CD4-positive, alpha-beta T cell treated with Interleukin-15 for 4 hours (primary cell): ENCODE measurements at regions not wholly inside any gene's neighbourhood (a gene's known extent, or its start where the extent isn't known, plus 50 kb on each side); places are given as distances from the start of the nearest gene placed in this dataset.
"Not testable (repeated sequence)": the region's sequence is repeated elsewhere in the genome, so short reads cannot be mapped to it uniquely, and the experiment has no call there.

Experiments
- DNase-seq: peaks from one replicate; pipeline ENCODE4 v3.0.0-alpha.2; 2020; ENCODE audit warnings: low spot score

DNA sequence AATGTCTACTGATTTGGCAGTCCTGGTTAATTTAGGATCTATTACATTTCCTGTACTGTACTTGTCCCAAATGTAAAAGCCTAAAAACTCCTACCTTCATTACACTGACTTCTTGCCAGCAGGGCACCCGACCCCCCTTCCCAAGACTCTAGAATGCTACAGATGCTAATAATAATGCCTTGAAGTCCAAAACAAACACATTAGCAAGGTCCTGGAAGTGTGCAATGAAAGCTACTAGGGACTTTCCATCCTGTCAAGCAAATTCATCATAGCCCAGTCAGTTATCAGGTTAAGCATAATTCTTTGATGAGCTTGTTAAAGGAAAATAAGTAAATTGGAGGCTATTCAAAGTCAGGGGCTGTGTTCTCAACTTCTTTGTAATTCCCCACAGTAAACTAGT lies 115.3 kb upstream of the RBBP8 start:
- no peak for DNase-seq

DNA sequence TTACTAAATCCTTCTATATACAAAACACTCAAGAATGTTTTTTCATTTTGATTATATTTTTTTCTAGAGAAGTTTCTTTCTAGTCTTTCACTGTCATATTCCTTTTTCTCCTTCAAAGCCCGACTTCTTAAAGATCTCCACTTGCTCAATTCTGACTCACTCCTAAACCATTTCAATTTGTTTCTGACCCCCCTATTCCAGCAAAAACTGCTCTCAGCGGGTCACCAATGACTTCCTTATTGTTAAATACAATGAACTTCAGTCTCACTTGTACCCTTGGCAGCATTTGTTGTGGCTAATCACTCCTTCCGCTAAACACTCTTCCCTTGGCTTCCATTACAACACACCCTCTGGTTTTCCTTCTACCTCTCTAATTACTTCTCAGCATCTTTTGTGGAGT lies 111.1 kb upstream of the RBBP8 start:
- DNase-seq, result no peak

DNA sequence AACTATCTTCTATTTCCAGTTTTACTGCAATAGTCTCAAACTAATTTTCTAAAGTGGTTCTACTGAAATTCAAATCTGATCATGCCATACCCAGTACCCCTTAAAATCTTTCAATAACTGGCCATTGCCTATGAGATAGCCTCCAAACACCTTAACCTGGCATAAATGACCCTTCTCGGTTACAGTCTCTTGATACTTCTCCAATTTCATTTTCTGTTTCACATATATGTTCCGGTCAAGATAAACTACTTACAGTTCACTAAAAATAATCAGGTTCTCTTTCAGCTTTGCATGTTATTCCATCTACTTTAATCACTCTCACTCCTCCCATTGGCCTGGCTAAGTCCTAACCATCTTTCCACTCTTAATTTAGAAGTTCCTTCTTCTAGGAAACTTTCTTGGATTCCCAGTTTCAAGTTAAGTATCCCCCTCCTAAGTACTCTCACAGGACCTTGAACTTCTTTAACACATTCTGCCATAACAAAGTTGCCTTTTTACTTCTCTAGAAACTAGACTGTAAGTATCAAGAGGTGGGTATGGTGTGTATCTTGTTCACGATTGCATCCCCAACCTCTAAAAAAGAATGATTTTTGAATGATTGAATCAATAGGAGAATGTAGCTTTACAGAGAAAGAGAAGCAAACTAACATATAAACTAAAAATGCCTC lies 110.2 kb upstream of the RBBP8 start:
- no peak for DNase-seq

- DNase-seq, result no peak
Measured at GRCh38 chr18:22826726-22827125, 106.4 kb upstream of the RBBP8 start.

DNA sequence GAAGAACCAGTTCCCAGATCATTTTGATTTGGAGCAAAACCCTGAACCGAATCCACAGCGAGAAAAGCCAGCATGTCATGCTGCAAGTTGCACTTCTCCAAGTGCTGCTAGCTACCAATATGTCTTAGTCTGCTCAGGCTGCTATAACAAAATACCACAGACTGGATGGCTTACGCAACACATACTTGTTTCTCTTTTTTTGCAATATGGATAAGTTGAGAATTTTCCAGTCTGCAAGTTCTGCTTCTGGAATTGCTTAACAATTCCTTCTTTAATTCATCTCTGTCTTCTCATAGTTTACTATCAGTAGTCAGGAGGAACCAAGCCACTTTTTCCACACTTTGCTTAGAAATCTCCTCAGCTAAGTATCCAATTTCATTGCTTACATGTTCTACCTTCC lies 105.9 kb upstream of the RBBP8 start:
- no peak for DNase-seq

- no peak for DNase-seq
Measured at GRCh38 chr18:22827741-22828140, 105.4 kb upstream of the RBBP8 start.

DNA sequence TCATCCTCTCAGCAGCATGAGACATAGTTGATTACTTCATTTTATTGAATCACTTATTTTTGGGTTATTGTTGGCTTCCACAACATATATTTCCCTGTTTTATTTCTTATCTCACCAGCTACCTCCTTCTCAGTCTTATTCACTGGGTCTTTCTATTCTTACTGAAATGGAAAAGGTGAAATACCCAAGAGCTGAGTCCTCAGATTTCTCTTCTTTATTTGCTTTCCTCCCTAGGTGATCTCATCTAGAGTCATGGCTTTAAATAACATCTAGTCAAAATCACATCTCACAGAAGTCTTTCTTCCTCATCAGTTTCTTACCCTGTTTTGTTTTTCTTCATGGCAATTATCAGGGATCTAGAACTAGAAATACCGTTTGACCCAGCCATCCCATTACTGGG lies 105.0 kb upstream of the RBBP8 start:
- no peak for DNase-seq

GRCh38 chr18:22828583-22828982 lies 104.5 kb upstream of the RBBP8 start:
- DNase-seq, result not testable (repeated sequence)

DNA sequence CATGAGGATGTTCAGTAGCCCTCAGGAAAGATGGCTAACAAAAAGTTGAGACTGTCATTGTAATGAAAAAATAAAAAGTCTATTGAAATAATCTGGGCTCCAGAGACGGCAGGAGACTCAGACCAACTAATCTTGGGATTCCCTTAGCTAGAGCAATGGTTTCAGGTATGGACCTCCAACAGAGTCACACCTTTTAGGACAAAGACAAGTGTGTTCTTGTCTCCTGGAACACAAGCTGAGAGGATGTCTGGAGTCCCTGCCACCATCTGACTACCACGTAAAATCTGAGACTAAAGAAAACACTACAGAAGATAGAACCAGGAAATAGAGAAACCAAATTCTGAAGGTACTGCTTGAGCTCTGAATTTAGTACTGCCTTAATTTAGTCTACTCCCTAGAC lies 103.3 kb upstream of the RBBP8 start:
- no peak for DNase-seq

DNA sequence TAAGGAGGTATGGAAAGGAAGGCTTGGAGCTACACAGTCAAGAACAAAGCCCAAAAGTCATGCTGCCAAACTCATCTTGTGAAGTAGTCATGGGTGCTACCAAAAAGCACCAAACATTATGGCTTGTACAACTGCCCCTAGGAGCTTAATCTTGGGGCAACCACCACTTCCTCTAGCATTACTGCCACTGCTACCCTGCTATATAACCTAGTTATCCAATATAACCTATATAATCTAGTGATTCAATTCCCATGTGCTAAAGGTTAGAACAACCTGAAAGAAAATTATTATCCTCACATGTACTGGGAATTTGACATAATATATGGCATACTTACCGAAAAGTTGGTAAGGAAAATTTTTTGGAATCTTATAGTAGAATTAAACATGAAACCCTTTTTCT lies 102.6 kb upstream of the RBBP8 start:
- no peak for DNase-seq

DNA sequence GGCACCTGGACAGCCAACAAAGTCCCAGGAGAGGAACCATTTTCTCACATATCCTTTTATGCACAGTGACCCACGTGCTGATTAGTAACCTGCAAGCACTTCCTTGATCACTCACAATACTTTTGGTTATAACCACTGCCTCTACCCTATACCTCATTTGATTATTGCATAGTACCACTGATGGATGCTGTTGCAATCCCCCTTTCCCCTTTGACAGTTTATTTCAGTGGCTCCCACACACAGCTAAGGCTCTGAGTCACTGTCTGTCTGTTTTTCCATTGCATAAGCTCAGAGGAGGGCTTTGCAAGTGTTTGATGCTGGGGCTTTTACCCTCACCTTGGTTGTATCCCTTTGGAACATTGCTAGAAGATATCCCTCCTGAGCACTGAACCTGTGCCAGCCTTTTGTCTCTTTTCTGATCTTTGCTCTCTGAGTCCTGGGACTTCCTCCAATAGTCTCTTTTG lies 101.7 kb upstream of the RBBP8 start:
- no peak for DNase-seq

- DNase-seq, result no peak
Measured at GRCh38 chr18:22836932-22837331, 96.2 kb upstream of the RBBP8 start.

DNA sequence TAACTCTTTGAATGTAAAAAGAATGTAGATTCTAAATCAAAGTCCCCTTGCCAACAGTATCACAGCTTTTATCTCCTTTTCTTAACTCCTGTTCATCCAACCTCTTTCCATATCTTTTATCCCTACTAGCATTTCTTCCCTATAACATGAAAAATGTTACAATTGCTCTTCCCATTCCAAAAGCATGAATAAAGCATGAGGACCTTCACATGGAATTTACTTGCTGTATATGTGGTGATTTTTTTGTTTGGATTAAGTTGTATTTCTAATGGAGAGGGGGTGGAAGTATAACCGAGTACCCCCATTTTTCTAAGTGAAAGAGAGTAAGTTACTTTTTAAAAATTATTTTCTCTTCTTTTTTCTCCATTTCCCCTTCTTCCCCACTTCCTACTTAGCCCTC lies 94.9 kb upstream of the RBBP8 start:
- no peak for DNase-seq

DNA sequence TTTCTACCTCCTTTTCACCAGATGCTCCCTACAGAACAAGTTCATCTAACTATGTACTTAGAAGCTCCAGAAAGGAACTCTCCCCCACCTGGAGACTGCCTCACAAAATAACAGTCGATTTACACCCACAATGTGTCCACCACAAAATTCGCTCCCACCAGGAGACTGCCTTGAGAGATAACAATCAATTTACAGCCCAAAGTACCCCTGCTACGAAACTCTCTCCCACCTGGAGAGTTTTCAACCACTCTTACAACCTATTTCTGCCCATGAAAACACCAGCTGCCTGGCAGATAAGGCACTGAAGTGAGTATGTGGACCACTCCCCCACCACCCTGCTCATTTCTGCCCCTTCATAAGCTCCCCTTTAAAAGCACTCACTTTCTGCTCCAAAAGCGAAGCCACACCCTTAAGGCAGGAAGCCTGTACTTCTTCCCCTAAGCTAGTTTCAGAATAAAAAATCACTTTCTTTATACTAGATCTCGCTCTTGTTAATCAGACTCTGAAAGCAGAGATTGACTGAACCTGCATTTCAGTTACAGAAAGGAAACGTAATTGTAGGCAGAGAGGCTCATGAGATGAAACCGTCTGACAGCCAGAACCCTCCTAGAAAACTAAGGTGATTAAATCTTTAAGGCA lies 94.4 kb upstream of the RBBP8 start:
- DNase-seq, result no peak

GRCh38 chr18:22839340-22839821 lies 93.7 kb upstream of the RBBP8 start:
- DNase-seq, result no peak

DNA sequence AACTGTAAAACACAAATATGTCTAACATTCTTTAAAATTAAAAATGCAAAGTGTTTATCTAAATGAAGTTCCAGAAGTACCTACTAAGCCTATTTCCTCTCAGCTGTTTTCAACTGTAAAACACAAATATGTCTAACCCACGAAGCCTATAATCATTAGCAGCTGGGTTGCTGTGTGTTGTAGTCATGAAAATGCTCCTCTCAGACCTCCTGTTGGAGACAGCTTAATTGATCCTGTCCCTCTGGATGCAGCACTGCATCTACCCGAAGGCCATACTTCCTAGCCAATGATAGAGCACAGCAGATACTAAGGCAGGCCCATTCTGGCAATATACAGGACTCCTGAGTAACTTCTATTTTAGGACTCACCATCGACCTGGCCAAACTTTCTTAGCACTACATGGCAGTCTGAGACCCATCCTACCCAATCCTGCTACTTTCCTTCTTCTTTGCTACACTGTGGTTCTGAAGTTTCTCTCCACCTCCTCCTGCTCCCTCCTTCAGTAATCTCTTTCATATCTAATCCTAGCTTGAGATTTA lies 92.5 kb upstream of the RBBP8 start:
- DNase-seq, result no peak

- no peak for DNase-seq
Measured at GRCh38 chr18:22841840-22842239, 91.3 kb upstream of the RBBP8 start.

GRCh38 chr18:22844190-22844589 lies 88.9 kb upstream of the RBBP8 start:
- no peak for DNase-seq

DNA sequence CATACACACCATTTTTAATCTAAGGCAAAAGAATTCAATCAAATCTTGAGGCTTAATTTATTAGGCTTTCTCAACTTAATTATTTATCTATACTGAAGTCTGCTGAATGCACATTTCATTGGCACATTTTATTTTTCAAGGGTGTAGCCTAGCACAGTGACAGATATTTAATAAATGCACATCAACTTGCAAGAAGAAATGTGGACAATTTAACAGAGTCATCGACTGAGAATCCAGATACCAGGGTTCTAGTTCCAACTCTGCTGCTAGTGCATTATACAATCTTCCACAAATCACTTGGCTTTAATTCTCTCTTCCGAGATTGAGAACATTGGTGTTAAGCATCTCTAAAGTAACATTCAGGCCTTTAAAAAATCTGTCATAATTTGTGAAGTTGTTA lies 88.5 kb upstream of the RBBP8 start:
- DNase-seq, result no peak

GRCh38 chr18:22846088-22846683 lies 86.9 kb upstream of the RBBP8 start:
- DNase-seq, result no peak

- no peak for DNase-seq
Measured at GRCh38 chr18:22846697-22847096, 86.4 kb upstream of the RBBP8 start.

GRCh38 chr18:22847392-22847791 lies 85.7 kb upstream of the RBBP8 start:
- DNase-seq, result no peak

- DNase-seq, result no peak
Measured at GRCh38 chr18:22847867-22848451, 85.2 kb upstream of the RBBP8 start.
